Hematopoietic multipotent progenitor cell treated with erythropoietin and hydrocortisone succinate and interleukin-3 and kit ligand, for 8 days (in vitro differentiated cells): ENCODE measurements at regions not wholly inside any gene's neighbourhood (a gene's known extent, or its start where the extent isn't known, plus 50 kb on each side); places are given as distances from the start of the nearest gene placed in this dataset.

Experiments
- DNase-seq: peaks from one replicate; pipeline ENCODE4 v3.0.0-alpha.2; 2015

GRCh38 chr15:68871507-68871906 is 50.8 kb upstream of the ANP32A start:
- no peak for DNase-seq

GRCh38 chr15:68874788-68875187 is 54.1 kb upstream of the ANP32A start:
- no peak for DNase-seq

DNA sequence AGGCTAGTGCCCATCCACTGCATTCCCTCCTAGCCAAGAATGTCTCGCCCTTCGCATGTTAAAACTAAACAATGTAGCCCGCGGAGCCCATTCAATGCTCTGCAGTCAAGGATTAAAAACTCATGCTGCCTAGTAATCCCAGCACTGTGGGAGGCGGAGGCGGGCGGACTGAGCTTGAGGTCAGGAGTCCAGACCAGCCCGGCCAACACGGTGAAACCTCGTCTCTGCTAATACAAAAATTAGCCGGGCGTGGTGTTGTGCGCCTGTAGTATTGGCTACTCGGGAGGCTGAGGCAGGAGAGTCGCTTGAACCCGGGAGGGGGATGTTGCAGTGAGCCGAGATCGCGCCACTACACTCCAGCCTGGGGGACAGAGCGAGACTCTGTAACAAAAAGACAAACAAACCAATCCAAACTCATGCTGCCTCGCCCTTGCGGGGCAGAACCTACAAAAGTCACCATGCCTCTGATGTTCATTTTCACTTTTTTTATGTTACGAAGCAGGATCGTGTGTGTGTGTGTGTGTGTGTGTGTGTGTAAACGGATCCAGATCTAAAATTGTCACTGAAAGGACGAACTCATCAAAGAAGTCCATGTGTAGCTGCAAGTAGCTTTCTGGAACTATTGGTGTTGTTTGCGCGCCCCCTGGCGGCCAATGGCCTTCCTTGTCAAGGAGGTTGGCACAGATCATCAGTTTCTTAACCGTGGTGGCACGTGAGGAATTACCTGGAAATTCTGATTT is 54.8 kb upstream of the SPESP1 start:
- peak; percentile 91 for DNase-seq

GRCh38 chr15:68877626-68878025 is 52.7 kb upstream of the SPESP1 start:
- DNase-seq, result no peak

DNA sequence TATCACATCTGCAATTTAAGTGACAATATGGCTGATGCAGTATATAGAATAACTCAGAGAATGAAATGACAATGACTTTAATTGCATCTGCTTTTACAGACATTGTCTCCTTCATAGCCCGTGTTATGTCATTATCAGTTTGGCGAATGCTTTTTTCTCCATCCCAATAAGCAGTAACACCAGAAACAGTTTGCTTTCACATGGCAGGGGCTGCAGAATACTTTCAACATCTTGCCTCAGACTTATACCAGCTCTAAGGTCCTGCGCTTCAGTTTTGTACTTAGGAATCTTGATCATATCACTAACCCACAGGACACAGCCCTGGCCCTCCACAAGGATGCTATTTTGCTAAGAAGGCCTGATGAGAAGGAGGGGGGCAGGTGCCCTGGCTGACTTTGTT is 49.9 kb upstream of the SPESP1 start:
- no peak for DNase-seq
